CD4-positive, alpha-beta T cell treated with Interleukin-1 beta for 1 hour (primary cell): ENCODE measurements at regions not wholly inside any gene's neighbourhood (a gene's known extent, or its start where the extent isn't known, plus 50 kb on each side); places are given as distances from the start of the nearest gene placed in this dataset.

Source experiments
- DNase-seq, 2 donors: peaks; one replicate each; pipeline ENCODE4 v3.0.0-alpha.2; 2020 to 2022

GRCh38 chr4:187283201-187283955 is 559.7 kb upstream of the FAT1 start:
- DNase-seq, result no peak

DNA sequence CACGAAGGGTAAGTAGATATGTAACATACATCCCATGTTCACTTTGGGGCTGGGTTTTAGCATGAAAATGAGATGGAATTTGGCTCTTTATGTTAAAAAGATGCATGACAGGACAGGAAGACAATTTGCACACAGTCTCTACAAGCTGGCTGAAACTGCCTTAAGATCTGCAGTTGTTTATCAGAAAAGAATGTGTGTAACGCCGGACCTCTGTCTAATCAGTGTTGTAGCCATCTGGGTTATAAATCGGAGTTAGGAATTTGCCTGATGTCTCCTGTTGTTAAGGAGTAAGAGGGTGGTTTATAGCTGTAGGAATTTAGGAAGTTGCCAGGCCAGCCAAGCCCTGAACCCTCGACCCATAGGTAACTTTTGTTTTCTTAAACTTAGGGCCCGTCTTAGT is 562.9 kb upstream of the FAT1 start:
- no peak for DNase-seq

DNA sequence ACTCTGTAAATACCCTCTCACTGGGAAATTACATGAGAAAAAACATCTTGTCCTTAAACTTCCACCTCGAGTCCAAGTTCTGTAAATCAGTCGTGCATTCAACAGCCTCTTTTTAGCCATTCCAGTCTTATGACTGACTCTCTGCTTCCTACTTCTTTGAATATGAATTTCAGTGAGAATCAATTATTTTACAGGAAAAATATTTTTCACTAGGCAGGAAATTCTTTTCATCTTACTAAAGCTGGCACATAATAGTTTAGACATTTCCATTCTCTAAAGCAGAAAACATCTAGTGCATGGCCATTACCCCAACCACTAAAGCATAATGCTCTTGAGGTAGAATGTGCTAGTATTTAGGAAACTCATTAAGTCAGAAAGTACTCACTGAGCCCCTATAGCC is 565.7 kb upstream of the FAT1 start:
- DNase-seq, result no peak

- no peak for DNase-seq
Measured at GRCh38 chr4:187294861-187295260, 571.2 kb upstream of the FAT1 start.

- no peak for DNase-seq
Measured at GRCh38 chr4:187301923-187302322, 578.3 kb upstream of the FAT1 start.

GRCh38 chr4:187302457-187303150 is 578.9 kb upstream of the FAT1 start:
- no peak for DNase-seq

GRCh38 chr4:187304133-187304532 is 580.5 kb upstream of the FAT1 start:
- no peak for DNase-seq

DNA sequence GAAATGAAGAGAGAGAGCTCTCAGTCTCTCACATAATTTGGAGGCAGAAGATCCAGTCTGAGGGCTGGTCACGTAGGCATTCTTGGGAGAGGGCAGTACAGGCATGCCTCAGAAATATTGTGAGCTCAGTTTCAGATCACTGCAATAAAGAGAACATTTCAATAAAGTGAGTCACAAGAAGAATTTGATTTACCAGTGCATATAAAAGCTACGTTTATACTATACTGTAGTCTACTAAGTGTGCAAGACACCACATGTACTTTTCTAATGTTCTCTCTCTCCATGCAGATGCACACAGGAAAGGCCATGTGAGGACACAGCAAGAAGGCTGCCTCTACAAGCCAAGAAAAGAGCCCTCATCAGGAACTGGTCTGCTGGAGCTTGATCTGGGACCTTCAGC is 583.5 kb upstream of the FAT1 start:
- DNase-seq, result no peak

- no peak for DNase-seq
Measured at GRCh38 chr4:187309456-187309855, 585.8 kb upstream of the FAT1 start.

GRCh38 chr4:187312299-187312698 is 588.6 kb upstream of the FAT1 start:
- no peak for DNase-seq

DNA sequence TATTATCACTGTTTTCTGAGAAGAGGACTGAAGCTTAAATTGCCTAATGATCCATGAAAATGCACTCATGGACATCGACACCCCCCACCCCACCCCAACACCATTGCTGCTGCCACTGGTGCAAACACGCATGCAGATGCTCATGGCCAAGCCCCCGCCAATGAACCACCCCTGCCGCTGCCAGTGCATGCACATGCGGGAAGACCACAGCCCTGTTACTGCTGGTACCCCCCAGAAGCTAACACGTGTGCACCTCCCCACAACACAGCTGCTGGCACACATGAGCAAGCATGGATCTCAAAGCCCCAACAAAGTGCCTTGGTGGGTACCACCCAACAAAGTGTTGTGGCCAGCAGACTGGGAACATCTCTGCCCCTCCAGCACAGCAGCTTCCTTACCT is 594.1 kb upstream of the FAT1 start:
- no peak for DNase-seq

DNA sequence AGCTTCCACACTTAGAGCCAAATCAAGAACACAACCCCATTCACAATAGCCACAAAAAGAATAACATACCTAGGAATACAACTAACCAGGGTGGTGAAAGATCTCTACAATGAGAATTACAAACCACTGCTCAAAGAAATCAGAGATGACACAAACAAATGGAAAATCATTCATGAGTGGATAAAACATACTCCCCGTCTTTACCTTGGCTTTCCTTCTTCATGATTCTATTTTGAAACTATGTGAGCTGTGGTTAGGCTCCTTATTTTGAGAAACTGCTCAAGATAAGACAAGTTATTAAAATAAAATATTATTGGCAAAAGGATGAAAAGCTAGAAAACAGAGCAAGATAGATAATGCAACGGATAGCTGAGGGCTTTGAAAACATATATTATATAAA is 598.1 kb upstream of the FAT1 start:
- no peak for DNase-seq

GRCh38 chr4:187332141-187332540 is 608.5 kb upstream of the FAT1 start:
- DNase-seq, result no peak

DNA sequence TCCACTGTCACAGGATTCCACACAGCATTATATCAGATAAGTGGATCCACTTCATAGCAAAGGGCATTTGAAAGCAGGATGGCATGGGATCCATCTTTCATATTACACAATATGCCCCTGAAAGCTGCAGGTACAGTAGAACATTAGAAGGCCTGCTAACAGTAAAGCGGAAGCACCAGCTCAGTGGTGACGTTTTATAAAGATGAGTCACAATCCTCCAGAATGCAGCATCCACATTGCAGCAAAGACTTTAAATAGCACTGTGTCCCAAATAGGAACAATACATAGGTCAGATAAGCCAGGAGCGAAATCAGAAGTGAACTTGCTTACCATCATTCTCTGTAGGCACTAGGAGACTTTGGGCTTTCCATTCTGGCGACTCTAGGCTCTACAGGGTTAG is 609.5 kb upstream of the FAT1 start:
- DNase-seq, result no peak

GRCh38 chr4:187335339-187335738 is 611.7 kb upstream of the FAT1 start:
- DNase-seq, result no peak

DNA sequence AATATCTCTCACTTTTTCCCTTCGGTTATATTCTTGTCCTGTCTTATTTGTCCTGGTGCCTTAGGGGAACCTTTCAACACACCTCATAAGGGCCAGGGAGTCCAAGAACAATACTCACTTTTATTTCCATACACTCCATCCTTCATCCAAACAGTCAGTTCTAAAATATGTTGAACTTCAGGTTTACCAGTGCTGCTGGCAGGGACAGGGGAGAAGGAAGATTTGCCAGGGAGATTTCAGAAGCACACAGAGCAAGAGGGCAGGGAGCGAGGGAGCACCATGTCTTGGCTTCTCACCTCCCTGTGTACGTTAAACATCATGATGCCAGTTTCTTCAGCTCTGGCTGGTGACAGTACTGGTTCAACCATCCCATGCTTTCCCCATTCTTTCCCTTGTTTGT is 631.1 kb upstream of the FAT1 start:
- DNase-seq, result no peak

DNA sequence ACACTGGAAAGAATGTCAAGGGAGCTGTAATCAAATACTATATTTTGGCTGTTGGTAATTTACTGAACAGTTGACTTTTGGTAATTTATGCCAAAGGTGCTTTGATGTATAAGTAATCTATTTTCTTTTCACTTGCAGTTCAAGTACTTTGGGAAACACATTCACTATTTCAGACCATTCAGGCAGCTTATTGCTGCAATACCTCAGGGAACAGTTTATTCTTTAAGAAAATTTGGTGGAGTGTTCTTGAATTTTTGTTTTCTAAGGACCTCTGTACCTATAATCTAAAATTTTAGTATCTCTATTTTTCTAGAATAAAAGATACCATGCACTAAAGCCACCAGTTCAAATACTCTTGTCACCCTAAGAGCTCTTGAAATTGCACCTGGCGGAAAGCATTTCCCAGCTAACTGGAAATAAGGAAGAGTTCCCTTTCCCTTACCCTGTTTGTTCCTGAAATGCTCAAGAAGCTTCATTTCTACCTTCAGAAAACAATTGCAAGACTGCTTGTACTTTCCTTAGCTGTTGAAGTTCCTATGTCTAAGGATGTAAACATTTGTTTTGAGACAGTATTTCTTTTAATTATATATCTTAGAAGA is 633.5 kb upstream of the FAT1 start:
- DNase-seq, result no peak

DNA sequence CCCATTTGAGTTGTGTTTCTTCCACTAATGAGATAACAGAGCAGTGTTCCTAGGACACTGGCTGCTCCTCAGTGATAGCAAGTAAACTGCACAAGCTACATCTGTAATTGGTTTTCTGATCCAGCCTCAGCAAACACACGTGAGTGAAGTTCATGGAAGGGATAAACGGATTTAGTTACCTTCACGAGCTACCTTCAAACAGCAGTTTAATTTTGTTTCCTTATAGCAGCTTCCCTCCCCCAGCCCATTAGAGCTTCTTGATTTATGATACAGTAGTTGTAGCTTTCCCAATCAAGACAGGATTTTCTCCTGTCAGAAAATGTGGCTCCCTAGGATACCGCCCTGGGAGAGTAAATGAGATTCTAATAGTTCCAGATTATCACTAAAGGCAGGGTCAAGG is 634.2 kb upstream of the FAT1 start:
- DNase-seq, result no peak

GRCh38 chr4:187362937-187363857 is 632.4 kb upstream of the ZFP42 start:
- no peak for DNase-seq

- DNase-seq, result no peak
Measured at GRCh38 chr4:187364401-187364800, 631.2 kb upstream of the ZFP42 start.

DNA sequence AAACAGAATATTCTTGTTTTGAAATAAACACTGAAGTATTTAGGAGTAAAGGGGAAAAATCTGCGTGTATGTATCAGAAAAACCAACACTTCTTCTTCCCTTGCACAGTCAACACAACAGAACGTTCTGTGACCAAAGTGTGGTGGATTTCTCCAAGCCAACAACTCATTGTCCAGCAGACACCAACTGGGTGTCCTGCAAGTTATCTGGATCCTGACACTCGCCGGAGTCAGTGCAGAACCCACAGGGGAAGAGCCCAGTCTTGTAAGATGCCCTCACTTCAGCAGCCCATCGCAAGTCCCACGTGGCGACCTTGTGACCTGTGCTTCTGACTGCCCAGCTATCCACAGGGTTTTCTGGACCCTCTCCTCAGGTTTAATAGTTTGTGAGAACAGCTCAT is 630.7 kb upstream of the ZFP42 start:
- DNase-seq, result no peak

GRCh38 chr4:187366530-187366929 is 629.0 kb upstream of the ZFP42 start:
- DNase-seq, result no peak

- DNase-seq, result no peak
Measured at GRCh38 chr4:187370918-187371317, 624.7 kb upstream of the ZFP42 start.
